HG03060 (cell line): ENCODE measurements at regions not wholly inside any gene's neighbourhood (a gene's known extent, or its start where the extent isn't known, plus 50 kb on each side); places are given as distances from the start of the nearest gene placed in this dataset.
"Not testable (repeated sequence)": the region's sequence is repeated elsewhere in the genome, so short reads cannot be mapped to it uniquely, and the experiment has no call there.

Experiments used
- ATAC-seq: cut with Tn5 transposase; IDR thresholded peaks from one replicate; pipeline ENCODE4 v1.9.1; 2021; ENCODE audit warnings: low read depth, moderate number of reproducible peaks; ENCODE audit not compliant: unreplicated experiment

GRCh38 chr13:50153876-50154275, 138.6 kb downstream of the KCNRG start:
- no peak for ATAC-seq

- ATAC-seq, result no peak
Measured at GRCh38 chr13:50154697-50155096, 139.5 kb downstream of the KCNRG start.

GRCh38 chr13:50156140-50156539, 140.9 kb downstream of the KCNRG start:
- ATAC-seq, result no peak

GRCh38 chr13:50156561-50157127, 141.4 kb downstream of the KCNRG start:
- no peak for ATAC-seq

GRCh38 chr13:50158385-50159165, 143.3 kb downstream of the KCNRG start:
- ATAC-seq, result no peak

- ATAC-seq, result no peak
Measured at GRCh38 chr13:50159607-50160006, 144.4 kb downstream of the KCNRG start.

- no peak for ATAC-seq
Measured at GRCh38 chr13:50161052-50161451, 145.8 kb downstream of the KCNRG start.

- ATAC-seq, result no peak
Measured at GRCh38 chr13:50162001-50162400, 146.8 kb downstream of the KCNRG start.

- ATAC-seq, result no peak
Measured at GRCh38 chr13:50162567-50162966, 147.3 kb downstream of the KCNRG start.

GRCh38 chr13:50167224-50167947, 152.1 kb downstream of the KCNRG start:
- no peak for ATAC-seq

- no peak for ATAC-seq
Measured at GRCh38 chr13:50167967-50168366, 152.7 kb downstream of the KCNRG start.

GRCh38 chr13:50168786-50169185, 153.5 kb downstream of the KCNRG start:
- ATAC-seq, result no peak

GRCh38 chr13:50170447-50171037, 155.3 kb downstream of the KCNRG start:
- no peak for ATAC-seq

- ATAC-seq, result no peak
Measured at GRCh38 chr13:50171590-50172282, 156.5 kb downstream of the KCNRG start.

GRCh38 chr13:50173045-50173444, 157.8 kb downstream of the KCNRG start:
- ATAC-seq, result not testable (repeated sequence)

GRCh38 chr13:50174630-50175029, 159.4 kb downstream of the KCNRG start:
- ATAC-seq, result no peak

GRCh38 chr13:50179977-50180376, 164.7 kb downstream of the KCNRG start:
- ATAC-seq, result no peak

GRCh38 chr13:50185769-50186763, 170.8 kb downstream of the KCNRG start:
- not testable (repeated sequence) for ATAC-seq

- no peak for ATAC-seq
Measured at GRCh38 chr13:50187352-50188029, 172.2 kb downstream of the KCNRG start.
